A204.1 (cell line): ENCODE measurements at regions not wholly inside any gene's neighbourhood (a gene's known extent, or its start where the extent isn't known, plus 50 kb on each side); places are given as distances from the start of the nearest gene placed in this dataset.

Experiments
- FAIRE-seq: peaks from 2 replicates; lab custom pipeline; 2012; peaks lifted over from hg19 to GRCh38; lab: Jason Lieb, UNC

- no peak for FAIRE-seq
These were observed 1072.4 kb upstream of the CDH9 start for GRCh38 chr5:28110781-28111180.

- no peak for FAIRE-seq
These were observed 1065.7 kb upstream of the CDH9 start for GRCh38 chr5:28104080-28104479.

- no peak for FAIRE-seq
These were observed 1045.7 kb upstream of the CDH9 start for GRCh38 chr5:28084069-28084468.

DNA sequence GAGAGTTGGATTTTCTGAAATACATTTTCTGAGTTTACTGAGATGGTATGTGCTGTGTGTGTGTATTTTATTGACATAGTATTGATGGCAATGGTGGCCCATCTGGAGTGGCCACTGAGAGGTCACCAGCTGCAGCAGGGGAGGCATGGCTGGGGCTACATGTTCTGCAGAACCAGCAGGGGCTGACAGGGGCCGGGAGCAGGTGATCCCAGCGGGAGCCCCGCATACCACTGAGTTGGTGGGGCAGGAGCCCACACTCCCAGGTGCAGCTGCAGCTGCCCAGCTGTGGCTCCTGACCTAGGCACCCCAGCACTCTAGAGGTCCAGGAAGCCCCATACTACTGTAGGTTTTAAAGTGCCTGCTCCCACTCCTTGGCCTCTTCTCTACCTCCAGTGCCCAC lies 1044.2 kb upstream of the CDH9 start:
- no peak for FAIRE-seq

GRCh38 chr5:28077291-28078240 lies 1039.2 kb upstream of the CDH9 start:
- no peak for FAIRE-seq

DNA sequence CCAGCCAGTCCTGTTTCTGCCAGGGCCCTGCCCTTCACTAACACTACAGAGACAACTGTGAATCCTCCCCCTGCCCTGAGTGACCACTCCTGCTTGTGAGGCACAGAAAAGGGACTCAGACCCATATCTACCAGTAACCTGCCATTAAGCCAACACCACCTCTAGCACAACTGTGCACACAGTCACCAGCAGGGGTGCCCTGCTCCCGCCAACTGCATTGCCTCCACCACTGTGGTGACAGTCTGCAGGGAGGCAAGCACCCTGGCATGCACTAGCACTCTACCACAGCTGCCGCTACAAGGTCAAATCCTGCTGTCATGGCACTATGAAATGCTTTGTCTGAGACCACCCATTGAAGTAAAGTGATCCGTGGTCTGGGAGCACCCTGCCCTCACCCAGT lies 1028.5 kb upstream of the CDH9 start:
- no peak for FAIRE-seq

DNA sequence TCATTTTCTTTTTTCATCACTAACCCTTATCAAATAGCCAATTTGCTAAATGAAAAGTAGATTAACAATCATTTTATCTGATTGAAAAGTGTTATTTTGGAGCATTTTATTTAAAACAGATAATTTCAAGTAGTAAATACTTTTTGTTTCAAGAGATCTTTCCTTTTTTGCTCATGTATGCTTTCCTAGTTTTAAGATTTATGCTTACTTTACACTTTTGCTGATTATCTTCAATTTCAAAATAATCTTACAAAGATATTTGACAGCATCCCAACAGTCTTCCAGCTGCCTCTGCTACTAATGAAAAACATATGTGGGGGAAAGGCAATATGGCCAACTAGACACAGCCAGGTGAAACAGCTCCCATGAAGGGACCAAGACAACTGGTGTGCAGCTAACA lies 1027.3 kb upstream of the CDH9 start:
- FAIRE-seq: no peak

DNA sequence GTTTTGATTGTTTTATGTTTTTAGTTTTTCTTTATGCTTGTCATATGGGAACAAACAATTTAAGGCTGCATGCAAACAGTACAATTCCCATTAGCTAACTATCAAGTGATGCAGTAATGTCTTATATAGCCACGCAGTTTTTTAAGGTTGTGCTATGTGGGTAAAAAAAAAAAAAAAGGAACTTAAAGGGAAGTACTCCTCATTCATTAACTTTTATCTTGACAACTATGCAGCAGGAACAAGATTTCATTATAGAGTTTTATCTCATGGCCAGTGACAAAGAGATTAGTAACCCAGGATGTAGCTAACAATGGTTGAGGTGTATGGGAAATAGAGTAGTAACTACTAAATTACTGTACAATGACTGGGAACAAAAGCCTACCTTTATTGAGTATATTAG lies 1008.2 kb upstream of the CDH9 start:
- no peak for FAIRE-seq

DNA sequence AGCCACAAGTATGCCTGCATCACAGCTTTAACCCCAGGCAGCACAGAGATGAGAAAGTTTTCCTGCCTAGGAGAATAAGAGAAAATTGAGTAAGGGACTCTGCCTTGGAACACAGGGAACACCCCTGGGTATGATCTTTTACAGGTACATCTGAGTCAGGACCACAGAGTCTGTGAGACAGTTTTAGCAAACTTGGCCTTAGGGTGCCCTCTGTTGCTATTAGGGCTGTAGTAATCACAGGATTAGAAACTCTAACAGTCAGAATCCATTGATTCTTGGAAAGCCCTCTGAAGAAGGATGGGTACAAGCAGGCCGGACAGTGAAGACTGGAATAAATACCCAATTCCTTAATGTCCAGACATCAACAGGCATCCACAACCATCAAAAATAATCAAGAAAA lies 989.5 kb upstream of the CDH9 start:
- FAIRE-seq: no peak

GRCh38 chr5:28017178-28017577 lies 978.8 kb upstream of the CDH9 start:
- FAIRE-seq: no peak

DNA sequence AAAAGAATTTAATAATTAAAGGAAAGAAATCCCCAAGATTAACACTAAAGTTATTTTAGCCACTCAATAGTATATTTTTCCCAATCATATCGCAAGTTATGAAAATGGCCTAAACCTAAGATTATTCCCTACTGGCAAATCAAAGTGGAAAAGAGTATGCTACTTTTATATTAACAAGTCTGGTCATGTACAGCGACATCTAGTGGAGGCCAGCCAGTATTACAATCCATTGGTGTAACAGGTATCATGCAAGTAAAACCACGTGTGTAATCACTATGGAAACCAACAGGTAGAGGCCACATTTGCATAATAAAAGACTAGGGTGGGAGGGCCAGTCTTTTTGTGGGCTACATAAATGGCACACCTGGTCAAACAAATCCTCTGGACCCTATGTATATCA lies 976.4 kb upstream of the CDH9 start:
- FAIRE-seq: no peak

DNA sequence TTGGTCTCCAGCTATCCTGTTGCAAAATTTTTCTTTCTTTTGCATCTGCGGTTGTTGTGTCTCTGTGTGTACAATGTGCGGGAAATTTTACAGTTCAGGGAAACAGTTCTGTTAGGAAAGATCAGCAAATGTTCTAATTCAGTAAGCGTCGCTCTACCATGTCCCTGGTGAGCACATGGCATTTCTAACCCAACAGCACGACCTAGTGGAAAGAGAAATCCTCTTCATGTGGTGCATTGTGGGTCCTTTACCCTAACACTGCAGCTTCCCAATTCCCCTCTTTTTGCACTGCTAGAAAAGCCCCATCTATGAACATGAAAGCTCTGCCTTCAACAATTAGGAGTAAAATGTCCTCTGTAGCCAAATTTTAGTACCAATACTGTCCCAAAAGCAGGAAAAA lies 974.2 kb upstream of the CDH9 start:
- no peak for FAIRE-seq

DNA sequence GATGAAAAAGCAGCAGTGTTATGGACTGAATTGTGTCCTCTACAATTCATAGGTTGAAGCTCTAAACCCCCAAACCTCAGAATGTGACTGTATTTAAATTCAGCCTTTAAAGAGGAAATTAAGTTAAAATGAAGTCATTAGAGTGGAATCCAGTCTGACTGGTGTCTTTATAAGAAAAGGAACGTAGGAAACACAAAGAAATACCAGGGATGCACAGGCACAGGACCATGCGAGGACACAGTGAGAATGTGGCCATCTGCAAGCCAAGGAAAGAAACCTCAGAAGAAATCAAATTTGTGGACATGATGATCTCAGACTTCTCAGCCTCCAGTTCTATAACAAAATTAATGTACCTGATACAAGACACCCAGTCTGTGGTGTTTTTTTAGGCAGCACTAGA lies 971.2 kb upstream of the CDH9 start:
- FAIRE-seq: no peak

DNA sequence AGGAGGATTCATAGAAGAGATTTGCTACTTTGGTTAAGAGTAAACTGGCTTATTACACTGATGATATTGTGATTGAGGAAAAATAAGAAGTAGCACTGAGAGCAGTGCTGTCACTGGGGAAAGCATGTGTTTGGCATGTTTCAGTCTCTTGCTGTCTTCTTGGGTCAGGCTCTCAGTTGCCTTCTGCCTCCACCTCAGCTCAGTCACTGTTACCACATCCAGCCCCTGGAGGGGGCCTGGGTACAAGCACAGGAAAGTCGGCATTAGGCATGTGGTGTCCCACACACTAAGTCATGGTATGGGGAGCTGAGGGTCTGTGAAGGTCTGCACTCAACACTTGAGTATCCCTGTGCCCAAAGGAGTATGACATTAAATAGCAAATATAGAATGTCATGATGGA lies 958.3 kb upstream of the CDH9 start:
- no peak for FAIRE-seq

- no peak for FAIRE-seq
These were observed 957.5 kb upstream of the CDH9 start for GRCh38 chr5:27995867-27996266.

- FAIRE-seq: no peak
These were observed 939.9 kb upstream of the CDH9 start for GRCh38 chr5:27978322-27978721.

- FAIRE-seq: no peak
These were observed 930.8 kb upstream of the CDH9 start for GRCh38 chr5:27969157-27969556.

DNA sequence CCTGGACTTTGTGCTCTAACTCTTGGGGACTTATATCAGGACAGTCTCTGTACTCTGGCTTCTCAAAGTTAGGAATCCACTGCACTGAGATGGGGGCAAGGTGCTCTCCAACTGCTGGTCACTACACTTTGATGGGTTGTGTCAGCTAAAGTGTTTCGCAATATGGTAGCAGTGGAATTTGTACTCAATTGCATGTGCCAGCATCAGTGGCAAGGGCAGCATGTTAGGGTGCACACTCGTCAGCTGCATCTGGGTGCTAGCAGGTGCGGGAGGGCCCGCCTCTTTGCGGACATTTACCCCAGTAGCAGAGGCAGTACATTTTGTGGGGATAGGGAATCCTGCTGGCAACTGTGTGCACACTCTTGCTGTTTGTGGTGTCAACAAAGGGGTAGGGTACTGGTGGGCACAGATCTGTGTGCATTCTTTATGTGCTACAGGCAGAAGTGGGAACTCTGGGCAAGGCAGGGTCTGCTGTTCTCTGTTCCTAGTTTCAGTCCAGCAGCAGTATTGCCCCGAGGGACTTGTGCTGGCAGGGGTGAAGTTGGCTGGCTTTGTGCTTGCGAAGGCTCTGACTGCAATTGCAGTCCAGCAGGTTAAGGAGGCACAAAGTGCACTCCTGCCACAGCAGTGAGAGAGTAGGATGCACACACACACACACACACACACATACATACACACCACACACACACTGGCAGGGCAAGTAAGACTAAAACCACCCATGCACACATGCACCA lies 924.8 kb upstream of the CDH9 start:
- no peak for FAIRE-seq

DNA sequence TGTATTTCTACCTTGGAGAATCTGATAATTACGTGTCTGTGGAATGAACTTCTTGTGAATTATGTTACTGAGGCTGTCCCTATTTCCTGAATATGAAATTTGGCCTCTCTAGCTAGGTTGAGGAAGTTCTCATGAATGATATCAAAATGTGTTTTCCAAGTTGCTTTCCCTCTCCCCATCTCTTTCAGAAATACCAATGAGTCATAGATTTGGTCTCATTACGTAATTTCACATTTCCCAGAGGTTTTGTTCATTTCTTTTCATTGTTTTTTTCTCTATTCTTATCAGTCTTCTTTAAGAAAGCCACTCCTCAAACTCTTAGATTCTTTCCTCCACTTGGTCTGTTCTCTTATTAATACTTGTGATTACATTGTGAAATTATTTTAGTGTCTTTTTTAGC lies 923.8 kb upstream of the CDH9 start:
- no peak for FAIRE-seq

GRCh38 chr5:27947088-27947487 lies 908.7 kb upstream of the CDH9 start:
- no peak for FAIRE-seq

DNA sequence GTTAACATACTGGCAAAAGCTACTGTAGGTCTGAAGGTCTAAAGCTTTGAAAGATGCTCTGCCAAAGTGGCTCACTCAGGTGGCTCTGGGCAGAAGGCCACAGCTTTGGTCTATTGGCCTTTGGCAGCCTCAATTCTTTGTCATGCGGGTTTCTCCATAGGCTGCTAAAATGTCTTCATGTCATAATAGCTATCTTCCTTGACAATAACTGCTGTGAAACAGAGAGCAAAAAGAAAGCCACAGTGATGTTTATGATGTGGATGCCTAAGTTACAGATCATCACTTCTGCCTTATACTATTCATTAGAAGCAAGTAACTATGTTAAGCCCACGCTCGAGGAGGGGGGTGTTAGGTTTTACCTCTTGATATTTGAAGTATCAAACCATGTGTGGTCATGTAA lies 906.1 kb upstream of the CDH9 start:
- no peak for FAIRE-seq

DNA sequence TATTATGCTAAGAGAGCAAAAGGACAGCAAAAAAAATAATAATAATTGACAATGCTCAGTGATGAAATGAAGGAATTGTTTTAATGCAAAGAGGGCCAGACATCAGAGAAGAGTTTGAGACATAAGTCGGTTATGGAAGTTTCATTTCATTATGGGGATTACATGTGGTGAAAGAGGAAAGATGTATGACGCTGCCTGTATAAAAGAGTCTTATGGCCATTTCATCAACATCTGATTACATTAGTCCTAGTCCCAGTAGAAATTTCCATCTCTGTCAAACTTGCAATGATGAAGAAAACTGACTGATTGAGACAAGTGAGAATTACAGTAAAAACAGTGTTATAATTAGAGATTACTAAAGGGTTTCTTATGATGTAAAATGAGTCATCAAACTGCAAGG lies 900.6 kb upstream of the CDH9 start:
- no peak for FAIRE-seq

GRCh38 chr5:27928060-27928459 lies 889.7 kb upstream of the CDH9 start:
- no peak for FAIRE-seq

DNA sequence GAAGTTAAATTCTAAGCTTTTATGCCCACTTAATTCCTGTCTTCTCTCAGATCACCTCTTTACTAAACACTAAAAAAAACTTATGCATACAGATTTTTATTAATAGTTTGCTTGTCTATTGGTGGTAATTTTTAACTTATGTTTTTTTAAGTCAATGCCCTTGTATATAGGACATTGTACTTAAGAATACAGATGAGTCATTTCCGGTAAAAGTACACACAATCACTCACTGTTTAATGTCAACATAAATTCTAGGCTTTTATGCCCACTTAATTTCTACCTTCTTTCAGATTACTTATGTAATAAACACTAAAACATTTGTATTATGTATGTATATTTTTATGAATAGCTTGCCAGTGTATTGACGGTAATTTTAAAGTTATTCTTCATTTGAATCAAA lies 872.8 kb upstream of the CDH9 start:
- FAIRE-seq: no peak
